COLO668 (cell line): ENCODE measurements at regions not wholly inside any gene's neighbourhood (a gene's known extent, or its start where the extent isn't known, plus 50 kb on each side); places are given as distances from the start of the nearest gene placed in this dataset.
"Not testable (repeated sequence)": the region's sequence is repeated elsewhere in the genome, so short reads cannot be mapped to it uniquely, and the experiment has no call there.

Source experiments
- DNase-seq: peaks from one replicate; lab custom pipeline; 2025; ENCODE audit not compliant: unreplicated experiment; lab: John Stamatoyannopoulos, UW

GRCh38 chr3:4218456-4219226, 84.5 kb upstream of the SETMAR start:
- no peak for DNase-seq

DNA sequence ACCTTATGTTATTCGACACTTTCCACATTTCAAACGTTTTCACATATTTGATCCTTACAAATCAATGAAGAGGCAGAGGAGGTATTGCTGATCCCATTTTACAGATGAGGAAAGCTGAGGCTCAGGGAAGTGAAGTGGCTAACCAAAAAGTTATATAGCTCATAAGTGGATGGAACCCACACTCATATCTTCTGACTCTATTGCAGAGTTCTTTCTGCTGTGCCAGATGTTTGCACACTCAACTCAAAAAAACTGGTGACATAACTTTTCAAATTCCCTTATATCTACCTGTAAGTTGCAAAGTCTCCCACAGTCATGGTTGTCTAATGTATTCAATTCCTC, 84.0 kb upstream of the SETMAR start:
- DNase-seq = no peak

- no peak for DNase-seq
Observed at GRCh38 chr3:4220065-4220464, 83.1 kb upstream of the SETMAR start.

- DNase-seq = no peak
Observed at GRCh38 chr3:4222574-4223175, 80.5 kb upstream of the SETMAR start.

GRCh38 chr3:4223777-4224176, 79.4 kb upstream of the SETMAR start:
- DNase-seq = no peak

- no peak for DNase-seq
Observed at GRCh38 chr3:4224331-4224730, 78.8 kb upstream of the SETMAR start.

GRCh38 chr3:4225005-4225471, 78.1 kb upstream of the SETMAR start:
- no peak for DNase-seq

DNA sequence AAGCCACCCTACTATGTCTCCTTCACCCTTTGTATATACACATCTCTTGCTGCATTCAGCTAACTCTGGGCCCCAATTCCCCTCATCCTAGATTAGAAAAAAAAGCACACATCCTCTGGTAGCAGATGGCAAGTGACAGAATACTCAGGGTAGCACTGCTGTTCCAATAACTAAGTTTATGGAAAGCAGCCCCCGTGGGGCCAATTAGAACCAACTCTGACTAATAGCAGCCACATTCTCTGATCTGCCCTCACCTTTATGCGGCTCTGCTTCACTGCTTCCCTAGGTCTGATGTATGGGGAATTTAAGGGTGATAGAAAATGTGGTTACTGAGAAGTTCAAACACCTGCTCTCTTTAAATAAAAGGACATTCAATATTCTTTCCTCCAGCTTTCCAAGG, 74.9 kb upstream of the SETMAR start:
- no peak for DNase-seq

GRCh38 chr3:4231041-4231440, 72.1 kb upstream of the SETMAR start:
- no peak for DNase-seq

DNA sequence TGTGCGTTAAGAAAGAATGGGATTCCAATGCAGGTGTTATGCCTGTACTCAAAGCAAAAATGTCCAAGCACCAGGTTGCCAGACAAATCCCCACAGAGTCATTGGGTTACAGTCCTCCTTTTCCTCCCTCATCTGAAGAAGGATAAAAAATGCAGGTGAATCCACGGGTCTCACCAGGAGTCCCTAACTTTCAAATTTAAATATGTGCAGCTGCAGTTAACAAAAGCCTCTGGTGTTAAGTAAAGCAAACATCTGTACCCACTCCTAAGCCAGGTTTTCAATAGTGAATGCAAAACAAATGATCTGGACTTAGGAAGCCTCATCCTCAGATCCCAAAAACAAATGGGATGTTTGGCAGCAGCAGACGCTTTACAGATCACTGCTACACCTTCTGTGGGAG, 70.4 kb upstream of the SETMAR start:
- DNase-seq = no peak

DNA sequence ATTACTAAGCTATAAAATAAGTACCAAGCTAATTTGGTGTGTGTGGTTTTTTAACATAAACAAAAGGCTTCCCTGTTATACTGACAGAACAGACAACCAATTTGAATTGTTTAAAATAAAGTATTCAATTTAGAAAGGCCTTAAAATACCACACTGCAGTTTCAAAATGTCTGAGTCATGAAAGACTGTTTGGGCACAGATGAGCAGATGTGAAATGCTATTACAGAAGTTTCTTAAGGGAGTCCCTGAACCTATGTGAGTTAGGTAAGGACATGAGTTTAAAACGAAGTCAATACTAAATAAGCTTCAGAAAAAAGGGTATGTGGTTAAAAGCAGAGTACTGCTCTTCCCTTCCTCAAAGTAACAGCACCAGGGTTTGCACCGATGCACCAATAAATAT, 69.7 kb upstream of the SETMAR start:
- no peak for DNase-seq

- no peak for DNase-seq
Observed at GRCh38 chr3:4234889-4235288, 68.3 kb upstream of the SETMAR start.

DNA sequence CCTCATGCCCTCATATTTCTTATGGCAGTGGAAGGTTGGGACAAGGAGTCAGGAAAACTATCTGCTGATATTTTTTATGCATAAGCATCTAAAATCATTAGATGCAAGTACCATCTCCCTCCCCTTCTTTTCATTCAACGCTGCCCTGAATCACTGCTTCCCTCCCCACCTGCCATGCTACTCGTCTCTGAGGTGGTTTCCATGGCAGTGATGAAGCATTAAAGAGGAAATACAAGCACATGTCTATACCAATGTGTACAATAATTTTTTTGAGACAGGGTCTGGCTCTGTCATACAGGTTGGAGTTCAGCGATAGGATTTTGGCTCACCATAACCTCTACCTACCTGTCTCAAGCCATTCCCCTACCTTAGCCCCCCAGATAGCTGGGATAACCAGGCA, 67.5 kb upstream of the SETMAR start:
- no peak for DNase-seq

GRCh38 chr3:4241595-4242170, 61.5 kb upstream of the SETMAR start:
- DNase-seq = no peak

GRCh38 chr3:4245671-4246070, 57.5 kb upstream of the SETMAR start:
- DNase-seq = no peak

DNA sequence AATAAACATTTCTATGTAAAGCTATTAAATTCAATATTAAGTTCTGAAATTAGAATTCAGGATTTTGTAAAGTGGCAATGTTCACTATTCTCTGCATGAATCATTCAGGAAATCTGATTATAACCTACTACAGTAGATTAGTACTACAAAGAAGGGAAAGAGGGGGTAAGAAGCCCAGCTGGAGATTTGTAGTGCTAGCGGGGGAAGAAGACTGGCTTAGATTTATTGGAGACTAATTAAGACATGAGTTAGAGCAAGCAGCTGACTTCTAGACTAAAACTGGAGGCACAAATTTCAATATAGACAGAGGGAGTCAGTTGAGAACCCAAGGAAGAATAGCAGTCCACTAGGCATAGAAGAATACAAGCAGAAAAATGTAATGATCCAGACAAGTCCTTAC, 55.8 kb upstream of the SETMAR start:
- DNase-seq = no peak

- no peak for DNase-seq
Observed at GRCh38 chr3:4250064-4250463, 53.1 kb upstream of the SETMAR start.

- DNase-seq = no peak
Observed at GRCh38 chr3:4251412-4251811, 51.8 kb upstream of the SETMAR start.

- DNase-seq = not testable (repeated sequence)
Observed at GRCh38 chr3:4253072-4253832, 49.9 kb upstream of the SETMAR start.
